Glomerular visceral epithelial cell (primary cell): ENCODE measurements at regions not wholly inside any gene's neighbourhood (a gene's known extent, or its start where the extent isn't known, plus 50 kb on each side); places are given as distances from the start of the nearest gene placed in this dataset.
"Not testable (repeated sequence)": the region's sequence is repeated elsewhere in the genome, so short reads cannot be mapped to it uniquely, and the experiment has no call there.

Experiments used
- DNase-seq: peaks from one replicate; pipeline ENCODE4 v3.0.0-alpha.2; 2016; ENCODE audit errors: extremely low spot score

DNA sequence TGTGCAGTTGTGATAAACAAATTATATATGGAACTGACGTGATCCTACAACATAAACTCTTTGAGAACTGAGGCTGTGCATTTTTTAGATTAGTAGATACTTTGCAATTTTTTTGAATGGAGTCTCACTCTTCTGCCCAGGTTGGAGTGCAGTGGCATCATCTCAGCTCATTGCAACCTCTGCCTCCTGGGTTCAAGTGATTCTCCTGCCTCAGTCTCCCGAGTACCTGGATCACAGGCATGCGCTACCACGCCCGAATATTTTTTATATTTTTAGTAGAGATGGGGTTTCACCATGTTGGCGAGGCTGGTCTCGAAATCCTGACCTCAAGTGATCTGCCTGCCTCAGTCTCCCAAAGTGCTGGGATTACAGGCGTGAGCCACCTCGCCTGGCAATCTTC lies 145.9 kb downstream of the POTEH start:
- not testable (repeated sequence) for DNase-seq

DNA sequence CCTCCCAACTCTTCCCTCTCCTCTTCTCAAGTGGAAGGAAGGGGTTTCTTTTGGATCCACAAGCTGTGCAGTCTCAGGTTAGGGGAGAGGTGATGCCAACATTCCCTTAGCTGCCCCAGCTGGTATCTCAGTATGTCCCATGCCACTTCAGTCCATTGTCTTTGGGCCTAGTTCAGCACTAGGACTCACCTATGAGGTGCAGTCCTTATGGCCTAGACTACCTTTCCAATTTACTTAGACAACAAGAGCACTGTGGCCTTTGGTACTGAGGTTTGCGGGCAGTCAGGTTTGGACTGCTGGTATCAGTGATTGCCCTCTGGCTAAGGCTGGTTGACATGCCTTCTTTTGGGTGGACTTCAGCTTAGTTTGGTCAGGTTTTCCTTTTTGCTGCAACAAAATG lies 159.9 kb downstream of the POTEH start:
- not testable (repeated sequence) for DNase-seq

DNA sequence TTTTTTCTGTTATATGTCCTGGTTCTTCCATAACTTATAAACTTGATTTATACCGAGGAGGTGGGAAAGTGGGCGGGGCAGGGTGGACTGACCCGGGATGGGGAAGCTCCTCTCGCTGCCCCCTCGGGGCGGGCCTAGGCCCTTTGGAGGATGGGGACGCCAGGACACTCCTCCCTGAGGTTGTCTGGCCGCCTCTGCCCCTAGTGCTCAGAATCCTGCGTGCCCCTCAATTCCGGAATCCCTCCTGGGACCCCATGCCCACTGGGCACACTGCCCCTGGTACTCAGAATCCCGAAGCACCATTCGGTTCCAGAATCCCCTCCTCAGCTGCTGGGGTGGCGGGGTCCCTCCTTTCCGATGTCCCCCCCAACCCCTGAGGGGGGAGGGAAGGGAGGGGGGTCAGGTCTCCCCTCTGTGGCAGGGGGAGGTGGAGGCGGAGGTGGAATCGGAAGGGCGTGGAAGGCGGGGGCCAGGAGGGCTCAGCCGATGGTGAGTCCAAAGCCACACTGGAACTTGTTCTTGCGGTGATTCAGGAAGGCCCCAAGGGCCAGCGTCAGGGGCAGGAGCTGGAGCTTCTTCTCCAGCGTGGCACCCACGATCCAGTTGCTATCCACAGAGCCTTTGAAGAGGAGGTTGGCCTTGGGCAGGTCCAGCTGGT lies 164.0 kb downstream of the POTEH start:
- DNase-seq: not testable (repeated sequence)

DNA sequence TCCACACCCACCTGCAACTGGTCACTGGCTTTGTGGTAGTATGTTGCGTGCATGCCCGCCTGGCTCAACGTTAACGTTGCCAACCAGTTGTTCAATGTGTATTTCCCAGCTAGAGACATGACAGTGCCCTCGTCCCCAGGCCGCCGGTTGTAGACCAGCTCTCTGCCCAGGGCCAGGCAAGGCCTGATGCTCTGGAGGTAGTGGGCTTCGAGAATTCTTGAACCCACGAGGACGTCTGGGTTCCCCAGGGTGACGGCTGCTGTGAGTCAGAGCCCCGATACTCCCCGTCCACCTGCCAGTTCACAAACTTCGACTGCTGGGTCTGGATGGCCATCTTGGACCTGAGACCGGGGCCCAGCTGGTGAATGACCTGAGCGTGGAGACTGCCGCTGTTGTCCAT lies 164.6 kb downstream of the POTEH start:
- not testable (repeated sequence) for DNase-seq

DNA sequence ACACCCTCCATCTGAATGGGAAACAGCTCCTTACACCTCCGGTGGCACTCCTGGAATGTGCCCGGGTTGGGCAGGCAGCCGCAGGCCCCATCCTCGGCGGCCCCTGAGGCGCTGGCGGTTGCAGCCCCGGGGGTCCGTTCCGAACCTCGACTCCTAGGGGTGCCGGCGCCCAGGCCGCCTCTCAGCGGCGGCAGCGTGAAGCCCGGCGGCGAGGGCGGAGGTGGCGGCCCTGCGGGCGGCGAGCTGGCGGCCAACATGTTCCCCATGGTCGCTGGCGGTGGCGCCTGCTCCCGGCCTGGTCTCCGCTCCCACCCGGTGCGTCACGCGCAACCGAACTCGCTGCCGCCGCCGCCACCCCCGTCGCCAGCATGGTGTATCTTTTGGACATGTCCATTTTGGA lies 165.2 kb downstream of the POTEH start:
- not testable (repeated sequence) for DNase-seq

DNA sequence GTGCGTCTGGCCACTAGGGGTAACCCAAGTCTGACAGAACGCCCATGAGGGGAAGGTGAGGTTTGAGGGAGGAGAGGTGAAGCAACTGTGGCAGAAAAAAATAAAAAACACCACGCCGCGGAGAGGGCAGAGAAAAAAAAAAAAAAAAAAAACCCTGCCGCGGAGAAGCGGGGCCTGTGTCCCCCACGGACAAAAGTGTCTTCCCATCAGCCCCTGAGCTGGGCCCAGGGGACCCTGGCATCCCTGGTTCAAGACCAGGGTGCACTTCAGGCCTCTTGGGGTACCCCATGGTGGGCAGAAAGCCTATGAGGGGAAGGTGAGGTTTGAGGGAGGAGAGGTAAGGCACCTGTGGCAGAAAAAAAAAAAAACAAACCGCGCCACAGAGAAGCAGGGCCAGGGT lies 191.1 kb downstream of the POTEH start:
- DNase-seq: not testable (repeated sequence)

DNA sequence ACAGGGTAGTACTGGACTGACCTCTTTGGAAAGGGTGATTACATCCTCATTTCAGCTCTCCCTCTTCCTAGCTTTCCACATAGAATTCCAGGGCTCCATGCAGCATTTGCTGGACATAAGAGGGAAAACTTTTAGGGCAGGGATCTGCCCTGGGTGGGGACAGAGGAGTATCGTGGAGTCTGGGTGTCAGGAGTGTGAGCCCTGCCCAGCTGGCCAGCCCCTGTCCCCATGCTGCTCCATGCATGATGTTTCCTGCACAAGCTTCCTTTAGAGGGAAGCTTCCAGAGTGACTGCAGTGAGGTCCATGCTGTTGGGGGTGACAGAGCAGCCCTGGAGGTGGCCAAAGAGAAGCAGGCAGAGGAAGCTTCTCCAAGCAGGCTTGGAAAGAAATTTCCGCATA lies 214.5 kb downstream of the POTEH start:
- not testable (repeated sequence) for DNase-seq

DNA sequence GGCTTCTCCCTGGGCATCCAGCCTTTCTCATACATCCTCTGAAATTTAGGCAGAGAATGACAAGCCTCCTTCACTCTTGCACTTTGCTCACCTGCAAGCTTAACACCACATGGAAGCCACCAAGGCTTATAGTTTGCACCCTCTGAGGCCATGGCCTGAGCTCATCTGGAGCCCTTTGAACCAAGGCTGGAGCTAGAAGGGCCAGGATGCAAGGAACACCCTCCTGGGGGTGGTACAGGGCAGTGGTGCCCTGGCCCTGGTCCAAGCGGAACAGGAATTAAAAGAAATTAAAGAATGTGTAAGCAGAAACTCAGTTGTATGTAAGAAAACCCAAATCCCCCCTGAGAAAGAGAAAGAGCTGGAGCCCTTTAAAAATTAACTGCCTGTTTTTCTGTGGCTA lies 221.9 kb downstream of the POTEH start:
- DNase-seq: not testable (repeated sequence)

DNA sequence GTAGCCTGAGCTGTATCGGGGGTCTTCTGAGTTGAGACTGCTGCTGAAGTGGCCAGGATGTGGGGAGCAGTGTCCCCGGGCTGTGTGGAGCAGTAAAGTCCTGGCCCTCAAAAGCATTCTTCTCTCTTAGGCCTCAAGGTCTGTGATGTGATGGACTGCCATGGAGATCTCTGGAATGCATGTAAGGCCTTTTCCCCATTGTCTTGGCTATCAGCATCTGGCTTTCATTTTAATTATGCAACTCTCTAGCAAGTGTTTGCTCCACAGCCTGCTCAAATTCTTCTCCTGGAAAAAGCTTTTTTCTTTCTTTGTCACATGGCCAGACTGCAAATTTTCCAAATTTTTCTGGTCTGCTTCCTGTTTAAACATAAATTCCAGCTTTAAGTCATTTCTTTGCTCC lies 229.3 kb downstream of the POTEH start:
- DNase-seq: not testable (repeated sequence)

DNA sequence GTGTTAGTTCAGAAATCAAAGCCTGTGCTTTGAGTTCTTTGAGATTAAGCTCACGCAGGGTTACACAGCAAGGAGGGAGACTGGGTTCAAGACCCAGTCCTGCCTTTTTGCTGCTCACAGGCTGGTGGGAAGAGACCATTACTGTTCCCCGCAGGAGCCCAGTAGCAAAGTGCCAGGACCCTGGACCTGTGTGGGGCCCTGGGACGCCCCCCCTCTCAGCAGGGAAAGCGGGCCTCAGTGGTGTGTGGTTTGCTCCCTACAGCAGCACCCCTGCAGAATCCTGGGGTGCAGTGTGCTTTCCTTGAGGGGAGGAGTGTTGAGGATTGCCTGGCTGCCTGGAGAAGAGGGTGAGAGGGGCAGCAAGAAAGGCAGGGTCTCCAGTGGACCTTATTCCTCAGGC lies 231.1 kb downstream of the POTEH start:
- not testable (repeated sequence) for DNase-seq

DNA sequence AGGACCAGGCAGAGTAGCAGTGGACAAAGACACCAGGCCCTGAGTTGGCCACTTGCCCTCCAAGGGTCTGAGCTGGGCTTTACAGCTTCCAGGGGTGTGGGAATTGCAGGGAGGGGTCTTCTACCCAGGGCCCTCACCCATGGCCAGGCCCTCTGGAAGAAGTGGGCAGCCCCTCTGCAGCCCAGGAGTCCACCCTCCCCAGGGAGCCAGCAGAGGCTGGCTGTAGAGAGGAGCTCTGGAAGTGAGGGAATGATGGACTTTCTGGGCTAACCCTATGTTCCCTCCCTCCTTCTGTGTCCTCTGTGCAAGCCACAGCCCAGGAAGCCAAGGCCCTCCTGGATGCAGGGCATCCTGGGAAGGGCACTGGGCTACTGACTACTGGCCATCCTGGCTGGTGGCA lies 232.3 kb downstream of the POTEH start:
- not testable (repeated sequence) for DNase-seq

DNA sequence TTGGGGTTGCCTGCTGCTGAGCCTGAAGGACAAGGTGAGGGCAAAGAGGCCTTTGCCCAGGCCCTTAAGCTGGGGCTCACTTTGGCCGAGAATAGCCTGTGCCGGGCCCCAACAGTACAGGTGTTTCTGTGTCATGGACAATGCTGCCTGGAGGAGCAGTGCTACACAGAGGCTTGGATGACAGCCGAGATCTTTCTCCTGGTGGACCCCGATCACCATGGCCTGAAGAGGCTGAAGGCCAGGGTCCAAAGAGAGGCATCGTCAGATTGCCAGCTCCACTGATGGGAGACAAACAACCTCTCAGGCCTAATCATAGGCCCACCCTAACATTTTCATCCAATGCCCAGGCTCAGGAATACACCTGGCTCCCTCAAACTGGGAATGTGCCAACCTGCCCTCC lies 232.8 kb downstream of the POTEH start:
- not testable (repeated sequence) for DNase-seq

DNA sequence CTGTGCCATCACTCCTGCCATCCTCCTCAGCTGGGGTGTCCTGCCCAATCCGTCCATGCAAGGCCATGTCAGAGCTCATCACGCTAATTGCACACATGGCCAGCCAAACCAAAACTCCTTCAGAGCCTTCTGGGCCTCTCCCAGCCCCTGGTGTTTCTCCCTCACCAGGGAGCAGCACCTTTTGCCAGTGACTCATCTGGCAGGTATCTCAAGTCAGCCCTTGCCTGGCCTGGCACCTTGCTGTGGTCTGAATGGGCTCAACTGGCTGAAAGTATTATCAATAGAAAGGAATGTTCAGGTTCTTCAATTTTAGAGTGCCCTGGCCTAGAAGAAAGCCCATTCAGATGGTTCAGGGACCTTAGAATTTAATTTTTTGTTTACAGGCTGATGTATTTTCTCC lies 235.0 kb downstream of the POTEH start:
- not testable (repeated sequence) for DNase-seq

DNA sequence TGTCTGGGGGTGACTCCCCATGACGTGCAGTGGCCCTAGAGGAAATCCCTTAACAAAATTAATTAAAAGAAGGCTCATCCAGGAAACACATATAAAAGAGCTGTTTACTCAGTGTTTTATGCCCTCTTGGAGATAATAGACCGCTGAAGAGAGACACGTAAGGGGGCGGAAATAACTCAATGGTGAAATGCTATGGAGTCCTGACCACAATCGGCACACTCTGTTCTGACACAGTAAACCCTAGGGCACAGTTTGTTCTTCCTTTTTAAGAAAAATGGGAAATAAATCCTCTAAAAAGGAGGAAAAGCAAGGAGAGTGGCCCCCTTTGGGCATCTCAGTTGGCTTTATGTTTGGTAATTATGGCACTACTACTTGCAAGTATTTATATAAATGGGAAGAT lies 237.3 kb downstream of the POTEH start:
- not testable (repeated sequence) for DNase-seq
